NCI-H1105 treated with DMSO at 0.1 percent for 48 hours (cell line): ENCODE measurements at regions not wholly inside any gene's neighbourhood (a gene's known extent, or its start where the extent isn't known, plus 50 kb on each side); places are given as distances from the start of the nearest gene placed in this dataset.
"Not testable (repeated sequence)": the region's sequence is repeated elsewhere in the genome, so short reads cannot be mapped to it uniquely, and the experiment has no call there.

Experiments used
- DNase-seq: peaks from one replicate; lab custom pipeline; 2025; lab: John Stamatoyannopoulos, UW

DNA sequence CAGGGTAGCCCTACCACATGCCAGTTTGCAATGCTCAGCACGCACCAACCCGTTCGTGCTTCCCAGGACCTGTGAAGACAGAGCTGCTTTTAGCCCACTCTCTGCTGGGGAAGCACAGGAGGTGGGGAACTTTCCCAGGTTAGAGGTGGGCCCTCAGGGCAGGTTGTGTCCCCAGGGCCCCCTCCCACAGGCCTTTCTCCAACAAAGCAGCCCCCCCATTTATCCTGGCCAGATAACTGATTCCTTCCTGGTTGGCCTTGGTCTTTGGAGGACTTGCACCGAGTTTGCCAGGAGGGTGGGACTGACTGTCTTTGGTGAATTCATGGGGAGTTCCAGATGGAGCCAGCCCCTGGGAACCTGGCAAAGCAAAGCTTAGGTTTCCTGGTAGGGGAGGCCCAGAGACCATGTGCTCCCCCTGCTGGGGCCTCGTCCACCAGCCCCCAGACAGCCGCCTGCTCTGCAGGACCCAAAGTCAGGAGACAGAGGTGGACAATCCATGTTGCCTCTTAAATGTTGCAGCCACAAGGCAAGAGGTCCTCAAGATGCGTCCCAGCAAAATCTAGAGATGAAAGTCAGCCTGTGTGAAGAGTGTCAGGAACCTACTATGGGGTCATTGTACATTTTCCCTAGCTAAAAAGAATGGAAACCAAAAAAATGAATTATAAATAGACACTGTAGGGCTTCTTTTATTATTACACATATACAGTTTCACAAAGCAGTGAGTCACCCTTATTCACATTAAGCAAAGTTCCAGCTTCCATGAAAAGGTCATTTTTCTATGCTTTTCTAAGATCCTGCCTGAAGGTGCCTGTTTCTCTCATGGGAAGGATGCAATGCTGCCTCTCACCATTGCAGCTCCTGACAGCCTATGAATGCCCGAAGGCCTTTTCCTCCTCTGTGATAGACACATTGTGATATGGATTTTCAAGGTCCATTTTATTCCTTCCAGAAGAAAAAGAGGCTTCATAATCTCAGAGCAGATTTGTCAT, 497.8 kb downstream of the PREX1 start:
- no peak for DNase-seq

DNA sequence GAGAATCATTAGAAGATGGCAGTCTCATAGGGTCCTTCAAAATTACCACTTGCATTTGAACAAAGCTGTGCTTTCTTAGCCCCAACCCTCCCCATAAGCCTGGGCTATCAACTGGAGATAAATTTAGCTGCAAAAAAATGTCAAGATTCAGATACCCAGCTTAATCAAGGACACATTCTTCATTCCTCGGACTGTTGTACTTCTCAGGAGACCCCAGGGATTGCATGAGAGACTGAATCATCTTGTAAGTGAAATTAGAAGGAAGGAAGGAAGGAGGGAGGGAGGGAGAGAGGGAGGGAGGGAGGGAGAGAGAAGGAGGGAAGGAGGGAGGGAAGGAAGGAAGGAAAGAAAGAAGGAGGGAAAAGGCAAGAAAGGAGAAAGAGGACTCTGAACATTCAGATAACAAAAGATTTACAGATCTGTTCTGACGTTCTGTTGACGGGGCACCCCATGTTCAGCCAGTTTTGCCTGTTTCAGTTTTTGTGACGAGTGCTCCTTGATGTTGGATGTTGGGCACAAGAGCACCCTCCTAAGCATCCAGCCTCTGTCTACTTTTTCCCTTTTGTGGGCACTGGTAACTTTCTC, 498.7 kb downstream of the PREX1 start:
- no peak for DNase-seq

DNA sequence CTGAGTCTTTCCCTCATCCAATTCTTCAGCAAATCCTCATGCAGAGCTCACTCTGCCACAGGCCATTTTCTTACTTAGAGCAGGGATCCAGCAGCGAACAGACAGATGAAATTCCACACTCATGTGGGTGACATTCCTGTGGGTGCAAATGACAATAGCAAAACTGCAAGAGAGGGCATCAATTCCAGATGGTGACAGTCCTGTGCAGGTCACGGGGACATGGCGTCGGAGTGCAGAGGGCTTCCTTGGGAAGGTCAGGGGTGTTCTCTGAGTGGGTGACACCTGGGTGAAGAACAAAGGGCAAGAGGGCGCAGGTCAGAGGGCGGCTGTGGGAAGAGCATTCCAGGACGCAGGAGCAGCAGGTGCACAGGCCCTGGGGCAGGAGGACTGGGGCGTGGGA, 500.0 kb downstream of the PREX1 start:
- DNase-seq: not testable (repeated sequence)

DNA sequence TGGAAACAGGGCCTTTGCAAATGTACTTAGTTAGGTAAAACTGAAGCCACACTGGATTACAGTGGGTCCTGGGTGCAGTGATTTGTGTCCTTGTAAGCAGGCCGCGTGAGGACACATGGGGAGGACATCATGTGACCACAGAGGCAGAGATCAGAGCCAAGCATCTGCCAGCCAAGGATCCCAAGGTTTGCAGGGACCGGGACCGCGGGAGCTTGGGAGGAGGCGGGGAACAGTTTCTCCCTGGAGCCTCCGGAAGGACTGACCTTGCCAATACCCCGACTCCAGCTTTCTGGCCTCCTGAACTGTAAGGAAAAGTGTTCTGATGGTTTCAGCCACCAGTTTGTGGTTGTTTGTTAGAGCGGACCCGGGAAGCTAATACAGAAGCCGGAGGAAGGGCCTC, 500.9 kb downstream of the PREX1 start:
- DNase-seq: no peak

DNA sequence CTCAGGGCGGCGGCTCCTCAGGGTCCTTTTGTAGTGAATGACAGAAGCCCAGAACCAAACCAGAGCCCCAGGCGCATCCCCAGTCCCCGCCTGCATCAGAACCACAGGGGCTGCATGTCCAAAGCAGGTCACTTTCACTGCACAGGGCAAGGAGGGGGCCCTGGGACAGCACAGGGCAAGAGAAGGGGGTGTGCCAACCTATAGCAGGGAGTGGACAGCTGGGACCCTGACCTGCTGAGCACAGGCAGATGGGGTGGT, 501.4 kb downstream of the PREX1 start:
- no peak for DNase-seq

DNA sequence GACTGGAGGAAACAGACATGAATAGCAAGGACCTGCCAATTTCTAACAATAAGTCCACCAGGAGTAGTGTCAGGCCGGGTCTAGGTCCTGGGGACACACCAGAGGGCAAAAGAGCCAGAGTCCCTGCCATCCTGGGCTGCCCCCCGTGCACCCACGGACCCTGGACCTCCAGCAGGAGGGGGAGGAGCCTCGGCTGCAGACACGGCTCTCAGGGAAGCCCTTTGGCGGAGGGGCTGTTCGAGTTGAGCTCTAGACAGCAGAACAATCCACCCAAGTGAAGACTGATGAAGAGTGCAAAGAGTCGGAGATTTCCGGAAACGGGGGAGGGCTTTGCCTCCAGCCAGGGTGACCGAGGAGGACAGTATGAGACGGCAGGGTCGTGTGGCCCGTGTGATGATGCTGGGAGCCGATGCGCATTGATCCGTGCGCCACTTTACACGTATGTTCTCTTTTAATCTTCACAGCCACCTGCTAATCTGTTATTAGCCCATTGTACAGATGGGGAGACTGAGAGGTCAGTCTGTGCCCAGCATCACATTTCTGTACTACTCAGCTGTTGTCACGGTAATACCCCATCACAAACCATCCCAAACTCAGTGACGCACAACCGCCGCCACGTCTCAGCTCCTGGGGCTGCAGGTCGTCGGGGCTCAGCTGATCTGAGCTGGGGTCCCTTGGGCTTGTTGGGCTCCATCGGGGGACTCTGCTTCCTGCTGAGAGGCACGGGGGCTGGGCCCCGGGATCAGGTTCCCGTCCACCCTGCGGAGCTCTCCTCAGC, 502.0 kb downstream of the PREX1 start:
- no peak for DNase-seq

DNA sequence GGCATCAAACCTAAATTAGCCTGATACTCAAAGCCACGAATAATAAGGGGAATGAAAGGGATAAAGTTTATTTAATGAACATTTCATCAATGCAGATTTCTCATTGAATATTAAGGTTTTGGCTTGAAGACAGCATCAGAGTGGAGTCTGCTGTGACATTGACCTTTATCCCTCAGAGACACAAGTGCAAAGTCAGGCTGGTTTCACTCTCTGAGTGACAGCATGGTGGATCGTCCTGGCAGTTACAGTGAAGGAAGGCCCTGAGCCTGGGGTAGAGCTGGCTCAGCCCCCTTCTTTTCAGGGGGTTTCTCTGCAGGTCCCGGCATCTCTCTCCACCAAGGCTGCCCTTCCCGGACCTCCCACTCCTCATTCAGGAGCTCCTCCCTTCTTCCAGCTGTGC, 503.1 kb downstream of the PREX1 start:
- DNase-seq: no peak

DNA sequence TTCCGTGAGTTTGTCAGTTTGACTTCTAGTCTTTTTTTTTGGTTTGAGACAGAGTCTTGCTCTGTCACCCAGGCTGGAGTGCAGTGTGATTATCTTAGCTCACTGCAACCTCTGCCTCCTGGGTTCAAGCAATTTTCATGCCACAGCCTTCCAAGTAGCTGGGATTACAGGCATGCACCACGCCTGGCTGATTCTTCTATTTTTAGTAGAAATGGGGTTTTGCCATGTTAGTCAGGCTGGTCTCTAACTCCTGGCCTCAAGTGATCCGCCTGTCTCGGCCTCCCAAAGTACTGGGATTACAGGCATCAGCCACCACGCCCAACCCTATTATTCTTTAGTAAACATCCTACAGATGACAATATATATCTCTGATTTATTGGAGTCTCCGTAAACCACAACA, 506.5 kb downstream of the PREX1 start:
- DNase-seq: no peak

DNA sequence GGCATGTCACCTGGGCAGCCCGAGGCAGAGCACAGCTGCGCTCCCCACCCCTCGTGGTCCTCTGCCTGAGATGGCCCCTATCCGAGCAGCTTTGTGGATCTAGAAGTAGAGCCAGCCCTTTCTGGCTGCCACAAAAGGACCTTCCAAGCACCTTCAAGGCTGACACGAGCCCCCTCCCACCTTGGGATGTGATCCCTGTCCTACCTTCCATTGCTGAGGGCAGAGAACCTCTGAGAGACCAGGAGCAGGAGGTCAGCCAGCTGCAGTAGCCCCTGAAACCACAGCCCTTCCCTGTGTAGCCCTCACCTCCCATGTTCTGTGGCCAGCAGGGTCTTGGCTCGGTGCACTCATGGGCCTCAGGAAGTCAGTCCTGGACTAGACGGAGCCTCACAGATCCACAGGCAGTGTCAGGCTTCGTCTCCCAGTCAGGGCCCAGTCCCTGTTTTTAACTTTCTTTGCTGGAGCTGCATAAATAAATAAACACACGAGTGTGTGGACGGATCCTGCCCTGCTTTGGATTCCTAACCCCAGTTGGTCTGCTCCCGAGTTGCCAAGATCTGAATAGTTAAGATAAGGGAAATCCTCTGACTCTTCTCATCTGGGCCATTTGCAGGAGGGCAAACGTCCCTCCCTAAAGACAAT, 507.7 kb downstream of the PREX1 start:
- DNase-seq: no peak

DNA sequence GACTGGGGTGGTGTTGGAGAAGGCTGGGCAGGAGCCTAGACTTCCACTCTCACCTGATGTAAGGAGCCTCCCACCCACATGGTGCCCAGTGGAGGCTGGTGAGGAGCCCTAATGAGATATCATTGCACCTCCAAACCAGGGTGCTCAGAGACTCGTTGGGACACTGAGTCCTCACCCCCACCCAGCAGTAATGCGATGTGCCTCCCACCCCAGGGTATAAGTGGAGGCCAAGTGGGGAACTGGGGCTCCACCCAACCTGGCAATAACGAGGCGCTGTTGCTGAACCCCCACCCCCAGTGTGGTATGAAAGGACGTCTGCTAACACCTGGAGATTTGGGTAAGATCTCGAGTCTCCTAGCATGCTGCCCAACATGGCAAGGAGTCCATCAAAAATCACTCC, 510.2 kb downstream of the PREX1 start:
- DNase-seq: no peak

DNA sequence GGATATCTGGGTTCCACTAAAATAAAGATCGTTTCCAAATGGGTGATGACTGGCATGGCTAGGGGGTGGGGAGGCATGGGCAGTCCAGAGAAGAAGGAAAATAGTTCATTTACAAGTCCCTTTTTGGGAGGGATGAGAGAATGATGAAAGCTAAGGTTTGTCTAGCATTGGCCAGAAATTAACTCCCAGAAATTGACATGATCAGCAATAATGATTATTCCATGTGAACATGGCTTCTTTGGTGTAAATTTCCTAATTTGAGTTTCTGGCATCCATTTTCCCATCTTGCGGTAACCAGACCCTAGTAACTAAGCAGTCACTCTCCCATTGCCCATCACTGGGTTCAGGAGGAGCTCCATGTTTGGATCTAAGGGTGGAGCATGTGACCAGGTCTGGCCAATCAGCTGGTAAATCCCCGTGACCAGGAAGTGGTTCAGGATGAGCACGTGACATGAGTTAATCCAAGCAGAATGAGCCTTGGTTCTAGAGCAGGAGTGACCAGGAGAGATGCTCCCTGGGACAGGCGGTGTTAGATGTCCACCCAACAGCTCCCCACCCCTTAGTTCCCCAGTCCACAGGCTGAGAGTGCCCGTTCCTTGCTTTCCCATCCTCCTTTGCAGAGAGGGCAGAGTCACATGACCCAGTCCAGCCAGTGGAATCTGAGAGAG, 512.7 kb downstream of the PREX1 start:
- DNase-seq: no peak

DNA sequence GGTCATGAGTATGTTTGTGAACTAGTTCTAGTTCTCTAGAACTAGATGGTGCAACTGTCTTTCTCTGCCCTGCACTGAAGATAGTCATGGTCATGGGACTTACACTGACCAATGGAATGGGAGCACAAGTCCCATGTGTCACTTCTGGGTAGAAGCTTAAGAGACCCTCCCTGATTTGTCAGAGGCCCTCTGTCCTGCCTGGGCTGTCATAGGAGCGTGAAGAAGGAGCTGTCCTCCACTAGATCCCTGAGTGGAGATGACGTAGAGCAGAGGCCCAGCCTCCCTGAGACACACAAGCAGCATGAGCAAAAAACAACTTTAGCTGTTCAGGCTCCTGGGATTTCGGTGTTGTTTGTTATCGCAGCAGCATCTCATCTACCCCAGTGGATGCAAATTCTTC, 514.5 kb downstream of the PREX1 start:
- no peak for DNase-seq

DNA sequence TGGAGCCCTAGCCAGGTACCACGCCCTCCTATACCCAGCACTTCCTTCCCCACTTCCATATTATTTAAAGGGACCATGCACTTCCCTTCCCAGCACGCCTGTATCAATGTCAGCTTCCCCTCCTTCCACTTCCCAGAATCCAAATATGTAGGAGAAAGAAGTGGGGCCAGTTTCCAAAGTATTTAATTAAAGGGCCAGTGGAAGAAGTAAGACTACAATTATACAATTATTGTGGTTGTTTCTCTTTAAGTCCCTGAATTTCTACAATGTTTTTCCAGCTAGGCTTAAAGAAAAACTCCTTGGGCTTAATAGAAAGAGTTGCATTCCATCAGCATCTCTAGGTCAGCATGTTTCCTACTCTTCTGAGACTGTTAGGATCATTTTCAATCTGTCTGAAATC, 515.8 kb downstream of the PREX1 start:
- no peak for DNase-seq

DNA sequence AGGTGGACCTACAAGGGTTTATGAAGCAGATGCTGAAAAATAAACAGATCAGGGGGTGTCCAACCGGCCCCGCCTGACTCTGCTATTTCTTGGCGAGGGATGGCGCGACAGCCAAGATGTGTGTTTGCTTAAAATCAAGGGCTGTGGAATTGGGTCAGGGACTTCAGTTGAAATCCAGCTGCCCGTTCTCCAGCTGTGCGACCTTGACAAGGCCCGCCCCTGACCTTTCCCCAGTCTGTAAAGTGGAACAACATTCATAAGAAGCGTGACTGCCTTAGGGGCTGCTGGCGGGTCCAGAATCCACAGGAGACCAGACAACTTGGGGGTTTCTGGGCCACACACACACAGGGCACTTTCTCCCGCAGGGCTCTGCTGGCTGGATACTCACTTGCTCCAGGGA, 517.5 kb downstream of the PREX1 start:
- no peak for DNase-seq

DNA sequence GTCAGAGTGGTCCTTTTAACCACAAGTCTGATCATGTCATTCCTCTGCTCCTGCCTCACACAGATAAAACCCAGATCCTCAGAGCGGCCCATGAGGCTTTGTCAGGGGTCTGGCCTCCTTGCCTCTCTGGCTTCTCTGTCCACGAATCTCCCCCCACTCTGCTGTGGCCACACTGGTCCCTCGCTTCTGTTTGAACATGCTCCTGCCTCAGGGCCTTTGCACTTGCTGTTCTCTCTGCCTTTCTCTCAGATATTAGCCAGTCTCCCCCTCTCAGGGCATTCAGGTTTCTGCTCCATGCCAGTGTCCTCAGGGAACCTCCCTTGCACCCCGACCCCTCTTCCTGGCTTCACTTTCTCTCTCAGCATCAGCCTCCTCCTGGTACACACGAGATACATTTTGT, 518.5 kb downstream of the PREX1 start:
- no peak for DNase-seq

DNA sequence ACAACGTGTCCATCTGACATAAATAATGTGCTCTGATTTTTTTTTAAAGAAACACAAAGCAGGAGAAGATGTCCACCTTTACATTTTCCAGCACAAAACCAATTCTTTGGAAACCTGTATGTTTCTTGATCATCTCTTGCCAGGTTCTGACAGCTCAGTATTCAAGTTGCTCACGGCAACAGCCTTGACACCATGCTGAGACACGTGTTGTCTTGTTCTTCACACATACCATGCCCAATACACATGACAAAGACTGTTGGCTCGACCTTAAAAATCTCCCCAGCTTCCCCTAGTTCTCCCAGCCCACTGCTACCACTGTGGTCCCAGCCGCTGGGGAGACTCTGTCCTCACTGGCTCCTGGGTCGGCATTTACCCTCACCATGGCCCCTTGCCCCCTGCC, 518.9 kb downstream of the PREX1 start:
- no peak for DNase-seq

DNA sequence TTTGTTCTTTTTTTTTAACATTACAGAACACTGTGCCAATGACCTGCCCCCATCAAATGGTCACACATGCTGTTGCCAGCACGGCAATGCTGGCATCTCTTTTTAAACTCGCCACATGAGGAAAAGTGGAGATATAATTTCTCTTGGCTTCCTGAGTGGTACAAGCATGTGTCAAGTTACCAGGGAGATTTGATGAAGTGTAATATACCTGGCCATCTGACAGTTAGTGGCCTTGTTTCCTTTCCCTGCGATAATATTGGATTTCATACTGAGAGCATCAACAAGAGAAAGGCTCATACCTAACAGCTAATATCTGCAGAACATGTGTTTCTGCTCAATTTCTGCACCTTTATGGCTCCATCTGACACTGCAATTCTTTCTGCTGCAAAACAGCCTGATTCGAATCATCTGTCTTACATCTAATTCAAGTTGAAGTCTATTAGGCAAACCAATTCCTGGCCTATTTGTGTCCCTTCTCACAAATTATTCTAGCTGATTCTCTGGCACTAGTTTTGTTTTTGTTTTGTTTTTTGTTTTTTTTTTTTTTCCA, 519.5 kb downstream of the PREX1 start:
- no peak for DNase-seq

DNA sequence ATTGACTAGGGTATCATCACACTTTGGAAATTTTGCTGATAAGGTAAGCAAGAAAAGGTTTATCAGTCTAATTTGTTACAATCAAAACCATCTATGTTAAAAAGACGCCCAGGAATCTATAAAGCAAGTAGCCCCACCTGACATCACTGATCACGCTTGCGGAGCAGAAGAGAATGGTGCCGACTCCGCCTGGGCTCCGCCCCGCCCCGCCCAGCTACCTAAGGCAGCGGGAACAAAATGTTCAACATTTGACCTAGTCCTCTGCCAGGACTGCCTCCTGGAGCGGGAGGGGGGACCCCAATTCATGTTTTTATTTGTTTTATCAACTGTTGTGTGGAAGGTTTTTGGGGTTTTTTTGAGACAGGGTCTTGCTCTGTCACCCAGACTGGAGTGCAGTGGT, 520.5 kb downstream of the PREX1 start:
- DNase-seq: no peak

DNA sequence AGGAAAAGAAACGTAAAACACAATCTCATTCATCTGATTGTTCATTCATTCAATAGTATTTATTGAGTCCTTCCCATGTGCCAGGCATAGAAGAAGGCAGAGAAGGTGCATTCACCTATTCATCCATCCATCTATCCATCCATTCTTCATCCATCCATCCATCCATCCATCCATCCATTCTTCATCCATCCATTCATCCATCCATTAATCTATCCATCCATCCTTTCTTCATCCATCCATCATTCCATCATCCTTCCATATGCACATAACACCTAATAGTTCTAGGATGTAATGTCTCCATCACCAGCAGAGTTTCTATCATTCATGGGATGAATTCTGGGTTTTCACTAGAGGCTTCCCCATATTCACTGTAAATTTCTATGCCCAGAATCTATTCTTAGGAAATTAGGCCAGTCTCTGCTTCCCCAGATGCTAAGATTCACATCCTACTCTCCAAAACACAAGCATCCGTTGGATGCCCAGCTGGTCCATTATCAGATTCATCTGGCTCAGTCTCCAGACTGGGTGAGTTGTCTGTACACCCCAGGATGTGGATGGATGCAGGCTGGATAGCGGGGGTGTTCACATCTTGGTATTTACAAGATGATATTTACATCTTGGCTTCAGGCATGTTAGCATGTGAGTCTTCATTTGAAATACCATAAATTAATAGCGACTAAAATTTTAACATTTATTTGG, 517.7 kb upstream of the SULF2 start:
- no peak for DNase-seq

DNA sequence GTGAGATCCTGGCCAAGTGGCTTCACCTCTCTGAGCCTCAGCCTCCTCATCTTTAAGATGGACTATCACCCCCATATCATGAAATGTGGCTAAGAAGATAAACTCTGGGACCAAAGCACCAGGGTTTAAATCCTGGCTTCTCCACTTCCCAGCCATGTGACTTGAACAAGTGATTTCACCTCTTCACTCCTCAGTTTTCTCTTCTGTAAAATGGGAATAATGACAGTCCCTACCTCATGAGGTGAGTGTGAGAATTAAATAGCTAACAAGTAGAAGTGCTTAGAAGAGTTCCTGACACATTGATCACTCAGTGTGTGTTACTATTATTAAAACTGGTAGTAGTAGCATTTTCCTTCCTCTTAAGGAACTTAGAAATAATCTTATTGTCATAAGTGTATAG, 516.9 kb upstream of the SULF2 start:
- DNase-seq: no peak

DNA sequence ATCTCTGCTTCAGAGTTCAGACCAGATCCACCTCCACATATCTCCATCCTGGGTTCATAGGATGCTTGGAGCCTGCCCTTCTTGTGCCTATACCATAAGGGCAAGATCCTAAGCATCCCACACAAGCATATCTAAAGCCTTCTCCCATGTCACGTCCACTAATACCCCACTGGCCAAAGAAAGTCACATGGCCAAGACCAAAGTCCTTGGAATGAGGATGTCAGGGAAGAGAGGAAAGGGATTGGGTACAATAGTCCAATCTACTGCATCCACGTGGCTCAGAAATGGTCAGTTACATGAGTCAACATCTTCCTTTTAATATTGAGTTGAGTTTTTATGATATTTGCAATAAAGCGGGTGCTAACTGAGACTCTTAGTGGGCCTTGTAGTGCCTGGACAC, 515.9 kb upstream of the SULF2 start:
- DNase-seq: no peak
